A549 (cell line): ENCODE measurements at regions not wholly inside any gene's neighbourhood (a gene's known extent, or its start where the extent isn't known, plus 50 kb on each side); places are given as distances from the start of the nearest gene placed in this dataset.

Source experiments
- ATAC-seq, 2 experiments: fragments of 200-7000 bp in 1 of 2; fragments of >200 bp in 1 of 2; cut with Nextera tagmentation in 1 of 2; cut with Tn5 transposase in 1 of 2; 3 replicates each; pipeline versions ENCODE4 v1.8.0 to v1.9.1; 2018 to 2020; ENCODE audit warnings: mild to moderate bottlenecking in 1 of 2, moderate library complexity in 1 of 2
- CTCF ChIA-PET: fragments of 300-600 bp; sonication (Branson Sonifier 250); formaldehyde crosslinking; extraction: SDS; loops from one replicate; lab custom pipeline; 2021; ENCODE audit warnings: antibody characterized with exemption, inconsistent platforms; lab: Yijun Ruan, JAX
- POLR2A ChIA-PET: fragments of 350-600 bp; formaldehyde crosslinking; extraction: SDS; loops from one replicate; lab custom pipeline; 2021; ENCODE audit warnings: antibody characterized with exemption, inconsistent platforms; lab: Yijun Ruan, JAX
- DNase-seq, 2 experiments: peaks; one replicate each; pipeline versions ENCODE4 v3.0.0 to v3.0.0-alpha.2; 2011 to 2016; ENCODE audit warnings: low read depth in 1 of 2, low spot score in 1 of 2
- FAIRE-seq: peaks from 2 replicates; lab custom pipeline; 2011; peaks lifted over from hg19 to GRCh38; lab: Jason Lieb, UNC
- H3K27ac ChIP-seq, 2 experiments: fragments of >200 bp; sonication (Bioruptor Twin); formaldehyde crosslinking; 3 replicates each; pipeline ENCODE4 v1.5.1; 2016 to 2017
- H3K4me1 ChIP-seq: fragments of >200 bp; sonication (Bioruptor Twin); formaldehyde crosslinking; 3 replicates; pipeline ENCODE4 v1.6.1; 2016
- H3K4me2 ChIP-seq: fragments of >200 bp; sonication (Bioruptor Twin); formaldehyde crosslinking; 3 replicates; pipeline ENCODE4 v1.6.1; 2016
- H3K4me3 ChIP-seq: fragments of >200 bp; sonication (Bioruptor Twin); formaldehyde crosslinking; 3 replicates; pipeline ENCODE4 v1.5.1; 2016
- H3K9me3 ChIP-seq: fragments of >200 bp; sonication (Bioruptor Twin); formaldehyde crosslinking; 3 replicates; pipeline ENCODE4 v1.6.1; 2016
- ATOH8 ChIP-seq: fragments of 250-450 bp; sonication (Bioruptor Pico); IDR thresholded peaks from 2 replicates; pipeline ENCODE4 v1.5.0; 2020; ENCODE audit warnings: low read depth, mild to moderate bottlenecking, moderate library complexity
- BCL3 ChIP-seq: fragments of >200 bp; sonication (Bioruptor Twin); formaldehyde crosslinking; IDR thresholded peaks from 3 replicates; pipeline ENCODE4 v1.6.1; 2016
- CTCF ChIP-seq: fragments of >200 bp; sonication (Bioruptor Twin); formaldehyde crosslinking; IDR thresholded peaks from 3 replicates; pipeline ENCODE4 v1.5.1; 2016
- E2F6 ChIP-seq: IDR thresholded peaks from 2 replicates; pipeline ENCODE4 v1.6.1; 2012; ENCODE audit warnings: low read depth, borderline replicate concordance
- ELK1 ChIP-seq: fragments of 150-350 bp; IDR thresholded peaks from 2 replicates; pipeline ENCODE4 v1.6.1; 2014; ENCODE audit warnings: low read depth, mild to moderate bottlenecking, low read length
- FOXS1 ChIP-seq: fragments of 250-450 bp; sonication (Bioruptor Pico); IDR thresholded peaks from 2 replicates; pipeline ENCODE4 v1.5.0; 2020; ENCODE audit warnings: mild to moderate bottlenecking, moderate library complexity
- HDAC2 ChIP-seq: fragments of 200-600 bp; sonication (generic); IDR thresholded peaks from 2 replicates; pipeline ENCODE4 v1.6.1; 2016
- HOXB13 ChIP-seq: fragments of 250-450 bp; sonication (Bioruptor Pico); IDR thresholded peaks from 2 replicates; pipeline ENCODE4 v1.5.0; 2020; ENCODE audit warnings: low read depth, mild to moderate bottlenecking, moderate library complexity
- JUN ChIP-seq, 2 experiments: fragments of >200 bp; sonication (Bioruptor Twin); formaldehyde crosslinking; IDR thresholded peaks; 2 replicates in 1 of 2; 3 replicates in 1 of 2; pipeline ENCODE4 v1.6.1; 2016 to 2017
- KDM1A ChIP-seq: fragments of 200-600 bp; sonication (generic); IDR thresholded peaks from 2 replicates; pipeline ENCODE4 v1.6.1; 2016; ENCODE audit warnings: low read depth, mild to moderate bottlenecking
- KDM5A ChIP-seq: fragments of 200-600 bp; sonication (generic); IDR thresholded peaks from 2 replicates; pipeline ENCODE4 v1.6.1; 2016; ENCODE audit warnings: antibody characterized with exemption, mild to moderate bottlenecking
- MAFK ChIP-seq: fragments of 450-650 bp; IDR thresholded peaks from 2 replicates; pipeline ENCODE4 v1.6.1; 2014; ENCODE audit not compliant: partially characterized antibody
- MAZ ChIP-seq: fragments of 150-350 bp; IDR thresholded peaks from 2 replicates; pipeline ENCODE4 v1.6.1; 2014; ENCODE audit warnings: antibody characterized with exemption, low read depth, low read length, borderline replicate concordance
- MYC ChIP-seq: IDR thresholded peaks from 2 replicates; pipeline ENCODE4 v1.6.1; 2012; ENCODE audit warnings: mild to moderate bottlenecking, inconsistent platforms, low read length, improper control_type of control experiment, borderline replicate concordance
- NFE2L2 ChIP-seq: fragments of 150-350 bp; conservative IDR thresholded peaks from 2 replicates; pipeline ENCODE4 v1.6.1; 2014; ENCODE audit warnings: low read length
- PBX3 ChIP-seq: IDR thresholded peaks from 2 replicates; pipeline ENCODE4 v1.6.1; 2012
- PHF8 ChIP-seq: fragments of 200-600 bp; sonication (generic); IDR thresholded peaks from 2 replicates; pipeline ENCODE4 v1.6.1; 2016; ENCODE audit warnings: low read depth, mild to moderate bottlenecking, antibody characterized with exemption, moderate library complexity, borderline replicate concordance
- POLR2AphosphoS2 ChIP-seq: conservative IDR thresholded peaks from 2 replicates; pipeline ENCODE4 v1.6.1; 2012; ENCODE audit warnings: low read length, improper control_type of control experiment, inconsistent platforms
- RNF2 ChIP-seq: fragments of 200-600 bp; sonication (generic); IDR thresholded peaks from 2 replicates; pipeline ENCODE4 v1.6.1; 2016; ENCODE audit warnings: low read depth, mild to moderate bottlenecking, antibody characterized with exemption, moderate library complexity, borderline replicate concordance
- TFCP2L1 ChIP-seq: fragments of 250-450 bp; sonication (Bioruptor Pico); IDR thresholded peaks from 2 replicates; pipeline ENCODE4 v1.5.0; 2021; ENCODE audit warnings: mild to moderate bottlenecking
- ZFP36 ChIP-seq: fragments of 450-650 bp; IDR thresholded peaks from 2 replicates; pipeline ENCODE4 v1.6.1; 2014; ENCODE audit warnings: borderline replicate concordance; ENCODE audit not compliant: partially characterized antibody
- ZSCAN20 ChIP-seq: fragments of 250-450 bp; sonication (Bioruptor Pico); IDR thresholded peaks from 2 replicates; pipeline ENCODE4 v1.8.0; 2022; ENCODE audit warnings: mild to moderate bottlenecking, moderate library complexity
- WGBS: methylation state at CpG from one replicate; pipeline ENCODE4 v1.1.6; 2017; ENCODE audit errors: missing lambda C conversion rate; 5-methylcytosine and 5-hydroxymethylcytosine counted together

- no peak for DNase-seq
- TF ChIP-seq POLR2AphosphoS2 (no peak), MAFK (no peak), CTCF (no peak), PHF8 (no peak)
- TF ChIP-seq, all 56 proteins: peak for 0
- Histone ChIP-seq H3K4me2 (no peak overlapping the region), H3K4me1 (no peaks in the 10 kb centered on the region), H3K27ac (no peak overlapping the region), H3K4me3 (no peak overlapping the region), H3K9me3 (no peaks in the 10 kb centered on the region)
- ATAC-seq, result no peak
- POLR2A ChIA-PET, result no interaction called here
- FAIRE-seq, result no peak
- CTCF ChIA-PET, result no interaction called here
Measured at GRCh38 chr4:141899541-141899940, 263.2 kb downstream of the IL15 start.

- no peak for DNase-seq
- 77% methylated on average over 4 of the region's 4 CpGs for WGBS
- no peak overlapping the region for H3K4me2 ChIP-seq
- no peak for FAIRE-seq
- ATAC-seq, result no peak
- H3K9me3 ChIP-seq, result no peaks in the 10 kb centered on the region
- TF ChIP-seq JUN (IDR thresholded peaks at IDR 0.05) (no peak), MYC (no peak), HOXB13 (CRISPR knock-in tag) (no peak), HDAC2 (no peak), MAZ (no peak), ELK1 (no peak), E2F6 (no peak), BCL3 (no peak), PBX3 (no peak), KDM1A (no peak), ZFP36 (no peak), NFE2L2 (no peak), FOXS1 (no peak), RNF2 (no peak)
- ChIA-PET CTCF (no interaction called here), POLR2A (no interaction called here)
- H3K4me1 ChIP-seq, result no peaks in the 10 kb centered on the region
- no peak overlapping the region for H3K4me3 ChIP-seq
- H3K27ac ChIP-seq, result no peak overlapping the region
Measured at GRCh38 chr4:141900856-141901255, 264.5 kb downstream of the IL15 start.

GRCh38 chr4:141905751-141906150, 269.4 kb downstream of the IL15 start:
- Histone ChIP-seq H3K4me2 (no peak overlapping the region), H3K4me1 (no peaks in the 10 kb centered on the region), H3K27ac (no peak overlapping the region), H3K9me3 (no peaks in the 10 kb centered on the region), H3K4me3 (no peak overlapping the region)
- ATAC-seq, result no peak
- TF ChIP-seq ZSCAN20 (CRISPR knock-in tag) (no peak), TFCP2L1 (CRISPR knock-in tag) (no peak), POLR2AphosphoS2 (no peak), KDM5A (no peak), ATOH8 (CRISPR knock-in tag) (no peak)
- POLR2A ChIA-PET, result no interaction called here
- CTCF ChIA-PET, result no interaction called here
- FAIRE-seq, result no peak
- no peak for DNase-seq
- 61% methylated on average over 3 of the region's 3 CpGs for whole genome bisulfite sequencing
